ENCODE measurements at regions not wholly inside any gene's neighbourhood (a gene's known extent, or its start where the extent isn't known, plus 50 kb on each side); places are given as distances from the start of the nearest gene placed in this dataset.

DNA sequence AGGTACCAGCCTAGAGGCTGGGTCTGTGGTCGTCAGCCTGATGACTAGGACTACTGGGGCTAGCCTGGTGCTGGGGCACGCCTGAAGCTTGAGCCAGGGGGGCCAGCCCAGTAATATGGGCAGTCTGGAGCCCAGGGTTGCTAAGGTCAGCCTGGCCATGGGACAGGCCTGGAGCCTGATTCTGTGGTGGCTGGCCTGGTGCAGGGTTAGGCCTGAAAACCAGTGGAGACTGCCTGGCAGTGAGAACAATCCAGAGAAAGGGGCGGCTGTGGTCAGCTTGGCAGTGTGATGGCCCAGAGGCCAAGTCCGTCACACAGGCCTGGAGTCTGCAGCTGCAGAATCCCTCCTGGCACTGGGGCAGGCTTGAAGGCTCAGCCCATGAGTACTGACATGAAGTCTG lies 445.8 kb downstream of the SATB2 start:
- Mint-ChIP-seq H3K27me3 (ENCODE audit: unreplicated experiment) (no peaks in the 10 kb centered on the region), H3K4me3 (ENCODE audit: unreplicated experiment) (no peak overlapping the region), H3K4me1 (ENCODE audit: unreplicated experiment) (no peaks in the 10 kb centered on the region), H3K36me3 (ENCODE audit: unreplicated experiment) (no peaks in the 10 kb centered on the region), H3K9me3 (ENCODE audit: unreplicated experiment) (peaks cover 21% of the 10 kb centered on the region), H3K27ac (ENCODE audit: unreplicated experiment) (no peak overlapping the region)
- DNase-seq (ENCODE audit: extremely low spot score, unreplicated experiment): no peak
- TF ChIP-seq CTCF (IDR thresholded peaks at IDR 0.05): no peak

DNA sequence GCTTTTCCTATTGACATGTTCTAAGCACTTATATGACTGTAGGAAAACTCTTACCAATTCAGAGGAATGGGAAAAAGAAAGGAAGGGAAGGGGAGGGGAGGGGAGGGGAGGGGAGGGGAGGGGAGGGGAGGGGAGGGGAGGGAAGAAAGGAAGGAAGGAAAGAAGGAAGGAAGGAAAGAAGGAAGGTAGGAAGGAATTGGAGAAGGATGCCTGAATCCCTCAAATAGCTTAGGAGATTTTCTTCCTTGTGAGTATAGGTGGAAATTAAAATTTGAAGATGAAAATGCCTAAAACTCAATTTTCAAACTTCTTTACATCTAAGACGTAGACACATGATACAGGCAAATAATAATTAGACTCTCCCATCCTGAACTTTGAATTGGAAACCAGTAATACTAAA lies 463.1 kb downstream of the SATB2 start:
- no peak for DNase-seq (ENCODE audit: extremely low spot score, unreplicated experiment)
- no peak for TF ChIP-seq CTCF (IDR thresholded peaks at IDR 0.05)
- Mint-ChIP-seq H3K36me3 (ENCODE audit: unreplicated experiment) (no peaks in the 10 kb centered on the region), H3K27me3 (ENCODE audit: unreplicated experiment) (peaks cover 2% of the 10 kb centered on the region), H3K9me3 (ENCODE audit: unreplicated experiment) (peaks cover 6% of the 10 kb centered on the region), H3K4me1 (ENCODE audit: unreplicated experiment) (no peaks in the 10 kb centered on the region), H3K4me3 (ENCODE audit: unreplicated experiment) (no peak overlapping the region), H3K27ac (ENCODE audit: unreplicated experiment) (no peak overlapping the region)

GRCh38 chr2:198991431-198991830 lies 466.3 kb downstream of the SATB2 start:
- Mint-ChIP-seq H3K36me3 (ENCODE audit: unreplicated experiment) (no peaks in the 10 kb centered on the region), H3K4me3 (ENCODE audit: unreplicated experiment) (no peak overlapping the region), H3K9me3 (ENCODE audit: unreplicated experiment) (peaks cover 7% of the 10 kb centered on the region), H3K27me3 (ENCODE audit: unreplicated experiment) (peaks cover 2% of the 10 kb centered on the region), H3K27ac (ENCODE audit: unreplicated experiment) (no peak overlapping the region), H3K4me1 (ENCODE audit: unreplicated experiment) (no peaks in the 10 kb centered on the region)
- TF ChIP-seq CTCF (IDR thresholded peaks at IDR 0.05): no peak
- DNase-seq (ENCODE audit: extremely low spot score, unreplicated experiment): no peak

DNA sequence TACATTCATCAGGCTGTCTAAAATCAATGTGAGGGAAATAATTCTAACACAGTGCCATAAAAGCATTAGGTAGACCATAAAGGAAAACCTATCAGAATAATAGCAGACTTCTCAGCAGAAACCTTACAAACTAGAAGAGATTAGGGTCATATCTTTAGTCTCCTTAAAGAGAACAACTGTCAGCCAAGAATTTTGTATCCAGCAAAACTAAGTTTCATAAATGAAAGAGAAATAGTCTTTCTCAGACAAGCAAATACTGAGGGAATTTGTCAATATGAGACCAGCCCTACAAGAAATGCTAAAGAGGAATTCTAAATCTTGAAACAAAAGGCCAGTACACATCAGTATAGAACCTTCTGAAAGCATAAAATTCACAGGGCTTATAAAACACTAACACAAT lies 482.0 kb downstream of the SATB2 start:
- DNase-seq (ENCODE audit: extremely low spot score, unreplicated experiment): no peak
- no peak for TF ChIP-seq CTCF (IDR thresholded peaks at IDR 0.05)
- Mint-ChIP-seq H3K27ac (ENCODE audit: unreplicated experiment) (no peak overlapping the region), H3K4me1 (ENCODE audit: unreplicated experiment) (no peaks in the 10 kb centered on the region), H3K36me3 (ENCODE audit: unreplicated experiment) (no peaks in the 10 kb centered on the region), H3K4me3 (ENCODE audit: unreplicated experiment) (no peak overlapping the region), H3K9me3 (ENCODE audit: unreplicated experiment) (peaks cover 26% of the 10 kb centered on the region), H3K27me3 (ENCODE audit: unreplicated experiment) (no peaks in the 10 kb centered on the region)

GRCh38 chr2:198973785-198974184 lies 484.0 kb downstream of the SATB2 start:
- Mint-ChIP-seq H3K36me3 (ENCODE audit: unreplicated experiment) (no peaks in the 10 kb centered on the region), H3K4me1 (ENCODE audit: unreplicated experiment) (no peaks in the 10 kb centered on the region), H3K27me3 (ENCODE audit: unreplicated experiment) (peaks cover 3% of the 10 kb centered on the region), H3K27ac (ENCODE audit: unreplicated experiment) (no peak overlapping the region), H3K9me3 (ENCODE audit: unreplicated experiment) (peaks cover 26% of the 10 kb centered on the region), H3K4me3 (ENCODE audit: unreplicated experiment) (no peak overlapping the region)
- no peak for TF ChIP-seq CTCF (IDR thresholded peaks at IDR 0.05)
- no peak for DNase-seq (ENCODE audit: extremely low spot score, unreplicated experiment)

All from osteocyte (in vitro differentiated cells).